ENCODE measurements at regions not wholly inside any gene's neighbourhood (a gene's known extent, or its start where the extent isn't known, plus 50 kb on each side); places are given as distances from the start of the nearest gene placed in this dataset.
"Not testable (repeated sequence)": the region's sequence is repeated elsewhere in the genome, so short reads cannot be mapped to it uniquely, and the experiment has no call there.

- TF ChIP-seq EZH2 (IDR thresholded peaks at IDR 0.05; ENCODE audit: insufficient read depth, poor library complexity, severe bottlenecking); EZH2phosphoT487 (IDR thresholded peaks at IDR 0.05; ENCODE audit: insufficient read depth, low read depth): not testable (repeated sequence)
Observed at GRCh38 chr20:29629395-29629794, 1628.1 kb upstream of the DEFB115 start.
